A172 (cell line): ENCODE measurements at regions not wholly inside any gene's neighbourhood (a gene's known extent, or its start where the extent isn't known, plus 50 kb on each side); places are given as distances from the start of the nearest gene placed in this dataset.
"Not testable (repeated sequence)": the region's sequence is repeated elsewhere in the genome, so short reads cannot be mapped to it uniquely, and the experiment has no call there.

ENCODE experiments used
- DNase-seq: peaks from one replicate; pipeline ENCODE4 v3.0.0-alpha.2; 2015; ENCODE audit warnings: low spot score

GRCh38 chr6:81353262-81353661 is 399.2 kb downstream of the TENT5A start:
- DNase-seq = no peak

GRCh38 chr6:81344026-81344425 is 408.5 kb downstream of the TENT5A start:
- DNase-seq = not testable (repeated sequence)

GRCh38 chr6:81340946-81341345 is 411.5 kb downstream of the TENT5A start:
- no peak for DNase-seq

- peak; percentile 1 for DNase-seq
Observed at GRCh38 chr6:81331526-81331925, 421.0 kb downstream of the TENT5A start.

GRCh38 chr6:81328700-81329099 is 423.8 kb downstream of the TENT5A start:
- no peak for DNase-seq

- DNase-seq = no peak
Observed at GRCh38 chr6:81326881-81327561, 425.5 kb downstream of the TENT5A start.

- no peak for DNase-seq
Observed at GRCh38 chr6:81309811-81310210, 442.7 kb downstream of the TENT5A start.

GRCh38 chr6:81308577-81309279 is 443.8 kb downstream of the TENT5A start:
- DNase-seq = no peak

- DNase-seq = no peak
Observed at GRCh38 chr6:81307651-81308214, 444.7 kb downstream of the TENT5A start.

GRCh38 chr6:81304466-81304865 is 448.0 kb downstream of the TENT5A start:
- peak; percentile 7 for DNase-seq

- no peak for DNase-seq
Observed at GRCh38 chr6:81300961-81301360, 451.5 kb downstream of the TENT5A start.

- no peak for DNase-seq
Observed at GRCh38 chr6:81298751-81299150, 453.7 kb downstream of the TENT5A start.

GRCh38 chr6:81295310-81295709 is 457.2 kb downstream of the TENT5A start:
- no peak for DNase-seq

GRCh38 chr6:81293896-81294295 is 458.6 kb downstream of the TENT5A start:
- no peak for DNase-seq

GRCh38 chr6:81289229-81289628 is 463.3 kb downstream of the TENT5A start:
- DNase-seq = no peak

GRCh38 chr6:81265106-81265505 is 487.4 kb downstream of the TENT5A start:
- DNase-seq = peak; percentile 72

- no peak for DNase-seq
Observed at GRCh38 chr6:81263531-81264168, 488.8 kb downstream of the TENT5A start.

- no peak for DNase-seq
Observed at GRCh38 chr6:81262656-81263055, 489.8 kb downstream of the TENT5A start.

GRCh38 chr6:81256223-81256622 is 496.3 kb downstream of the TENT5A start:
- DNase-seq = not testable (repeated sequence)

GRCh38 chr6:81253821-81254220 is 498.7 kb downstream of the TENT5A start:
- DNase-seq = no peak

- DNase-seq = no peak
Observed at GRCh38 chr6:81252231-81252630, 500.2 kb downstream of the TENT5A start.

- no peak for DNase-seq
Observed at GRCh38 chr6:81246200-81246599, 506.3 kb downstream of the TENT5A start.

- no peak for DNase-seq
Observed at GRCh38 chr6:81242624-81243023, 509.9 kb downstream of the TENT5A start.
